HCT116 (cell line): ENCODE measurements at regions not wholly inside any gene's neighbourhood (a gene's known extent, or its start where the extent isn't known, plus 50 kb on each side); places are given as distances from the start of the nearest gene placed in this dataset.

Experiments used
- ATAC-seq: fragments of 200-7000 bp; cut with Tn5 transposase; 2 replicates; pipeline ENCODE4 v1.9.1; 2020; ENCODE audit warnings: mild to moderate bottlenecking, moderate library complexity
- BruUV-seq: library from RNA; stranded (reverse); fragments of 400-500 nt; replicated peaks from 2 replicates; lab custom pipeline; 2021; lab: Mats Ljungman, UMichigan
- CTCF ChIA-PET: fragments of 300-600 bp; sonication (Branson Sonifier 250); formaldehyde crosslinking; loops from one replicate; lab custom pipeline; 2021; ENCODE audit warnings: antibody characterized with exemption; lab: Charles Lee
- POLR2A ChIA-PET: fragments of 300-600, 350-600 bp; sonication (Branson Sonifier 250); formaldehyde crosslinking; loops from one replicate; lab custom pipeline; 2021; ENCODE audit warnings: antibody characterized with exemption; lab: Charles Lee
- RAD21 ChIA-PET, 2 experiments: fragments of 300-600 bp; sonication (Branson Sonifier 250); formaldehyde crosslinking; loops; one replicate each; lab custom pipeline; 2023; ENCODE audit warnings: low total read pairs in 2 of 2; ENCODE audit not compliant: uncharacterized antibody in 2 of 2, unreplicated experiment in 2 of 2, low non-redundant PET in 1 of 2; lab: Charles Lee
- DNase-seq: peaks from one replicate; pipeline ENCODE4 v3.0.0-alpha.2; 2010; ENCODE audit warnings: low read depth, low spot score
- H2AFZ ChIP-seq: fragments of 200-600 bp; shearing (Covaris generic), sonication (generic); 2 replicates; pipeline ENCODE4 v1.6.1; 2017; ENCODE audit warnings: low read depth, mixed run types, mixed read lengths, antibody characterized with exemption, low read length; ENCODE audit not compliant: poor library complexity, severe bottlenecking
- H3K27ac ChIP-seq: 2 replicates; pipeline ENCODE4 v1.5.1; 2012; ENCODE audit warnings: low read depth, low read length
- H3K27me3 ChIP-seq: fragments of 200-600 bp; sonication (generic); 2 replicates; pipeline ENCODE4 v1.6.1; 2016; ENCODE audit warnings: mixed run types, low read length, mixed read lengths; ENCODE audit not compliant: insufficient read depth
- H3K36me3 ChIP-seq, 2 experiments: fragments of 200-500 bp in 1 of 2; fragments of 200-600 bp in 1 of 2; sonication (Bioruptor generic) in 1 of 2; sonication (generic) in 1 of 2; 2 replicates each; pipeline versions ENCODE4 v1.5.1 to v1.6.1; 2014 to 2016; ENCODE audit warnings: low read length in 2 of 2, inconsistent platforms in 1 of 2, mixed read lengths in 1 of 2, mixed run types in 1 of 2; ENCODE audit not compliant: insufficient read depth in 2 of 2, control insufficient read depth in 1 of 2
- H3K4me1 ChIP-seq, 2 experiments: fragments of 200-600 bp in 1 of 2; sonication (generic) in 1 of 2; 2 replicates each; pipeline versions ENCODE4 v1.5.1 to v1.6.1; 2012 to 2017; ENCODE audit warnings: low read length in 2 of 2, inconsistent platforms in 1 of 2, mild to moderate bottlenecking in 1 of 2, mixed read lengths in 1 of 2, mixed run types in 1 of 2, moderate library complexity in 1 of 2; ENCODE audit not compliant: insufficient read depth in 2 of 2, control insufficient read depth in 1 of 2
- H3K4me2 ChIP-seq: fragments of 200-600 bp; sonication (generic); 2 replicates; pipeline ENCODE4 v1.6.1; 2017; ENCODE audit warnings: mixed run types, low read length, mixed read lengths
- H3K4me3 ChIP-seq, 2 experiments: fragments of 200-600 bp in 1 of 2; sonication (generic) in 1 of 2; replicated peaks in 1 of 2; 2 replicates each; pipeline ENCODE4 v1.5.1; 2011 to 2016; ENCODE audit warnings: low read length in 2 of 2, control low read depth in 1 of 2, low read depth in 1 of 2, mild to moderate bottlenecking in 1 of 2, mixed read lengths in 1 of 2, mixed run types in 1 of 2
- H3K79me2 ChIP-seq: fragments of 200-600 bp; sonication (generic); 2 replicates; pipeline ENCODE4 v1.6.1; 2017; ENCODE audit warnings: mild to moderate bottlenecking, mixed run types, low read length, moderate library complexity, mixed read lengths; ENCODE audit not compliant: insufficient read depth
- H3K9ac ChIP-seq: fragments of 200-600 bp; sonication (generic); 2 replicates; pipeline ENCODE4 v1.6.1; 2016; ENCODE audit warnings: low read length, mixed read lengths
- H3K9me2 ChIP-seq: fragments of 200-600 bp; sonication (generic), shearing (Covaris generic); 2 replicates; pipeline ENCODE4 v1.6.1; 2017; ENCODE audit warnings: mixed run types, mild to moderate bottlenecking, moderate library complexity; ENCODE audit not compliant: insufficient read depth
- H3K9me3 ChIP-seq, 2 experiments: fragments of 200-500 bp in 1 of 2; fragments of 200-600 bp in 1 of 2; sonication (Bioruptor generic) in 1 of 2; sonication (generic) in 1 of 2; 2 replicates each; pipeline ENCODE4 v1.6.1; 2014 to 2017; ENCODE audit warnings: low read length in 2 of 2, mixed read lengths in 2 of 2, inconsistent platforms in 1 of 2, low read depth in 1 of 2, mild to moderate bottlenecking in 1 of 2, mixed run types in 1 of 2, moderate library complexity in 1 of 2; ENCODE audit not compliant: control insufficient read depth in 1 of 2, insufficient read depth in 1 of 2
- H4K20me1 ChIP-seq: fragments of 200-600 bp; sonication (generic), shearing (Covaris generic); 2 replicates; pipeline ENCODE4 v1.6.1; 2017; ENCODE audit warnings: mixed run types, mild to moderate bottlenecking, moderate library complexity; ENCODE audit not compliant: insufficient read depth
- CBX3 ChIP-seq: IDR thresholded peaks from 2 replicates; pipeline ENCODE4 v1.6.1; 2012; ENCODE audit warnings: low read depth
- CEBPB ChIP-seq: IDR thresholded peaks from 2 replicates; pipeline ENCODE4 v1.6.1; 2012; ENCODE audit warnings: low read depth
- EGR1 ChIP-seq: IDR thresholded peaks from 2 replicates; pipeline ENCODE4 v1.6.1; 2012; ENCODE audit warnings: low read depth
- ELF1 ChIP-seq: IDR thresholded peaks from 2 replicates; pipeline ENCODE4 v1.6.1; 2012; ENCODE audit warnings: low read depth, borderline replicate concordance
- JUND ChIP-seq: IDR thresholded peaks from 2 replicates; pipeline ENCODE4 v1.6.1; 2012
- POLR2AphosphoS5 ChIP-seq: IDR thresholded peaks from 2 replicates; pipeline ENCODE4 v1.6.1; 2011; ENCODE audit warnings: mild to moderate bottlenecking, low read depth, low read length, moderate library complexity
- SRF ChIP-seq: IDR thresholded peaks from 2 replicates; pipeline ENCODE4 v1.6.1; 2012; ENCODE audit warnings: low read depth
- YY1 ChIP-seq: IDR thresholded peaks from 2 replicates; pipeline ENCODE4 v1.6.1; 2011; ENCODE audit warnings: low read length, low read depth, moderate library complexity, mild to moderate bottlenecking; ENCODE audit not compliant: insufficient replicate concordance; ENCODE audit errors: extremely low read depth
- intact Hi-C: fragments of 100-400 bp; cut with micrococcal nuclease; formaldehyde crosslinking; loops from 2 replicates; pipeline ENCODE4 v1.10.0; 2022
- TF ChIP-seq, protein P1 (sequence below), 3 experiments: fragments of 200-600 bp in 1 of 3; sonication (generic) in 1 of 3; IDR thresholded peaks in 2 of 3; conservative IDR thresholded peaks in 1 of 3; 2 replicates each; pipeline ENCODE4 v1.5.1; 2012 to 2017; ENCODE audit warnings: low read depth in 2 of 3, low read length in 2 of 3, antibody characterized with exemption in 1 of 3, borderline replicate concordance in 1 of 3, control low read depth in 1 of 3, mild to moderate bottlenecking in 1 of 3, mixed read lengths in 1 of 3, mixed run types in 1 of 3, moderate library complexity in 1 of 3; ENCODE audit not compliant: insufficient read depth in 1 of 3
- TF ChIP-seq, protein P2 (sequence below): IDR thresholded peaks from 2 replicates; pipeline ENCODE4 v1.6.1; 2012
- TF ChIP-seq, protein P3 (sequence below): IDR thresholded peaks from 2 replicates; pipeline ENCODE4 v1.6.1; 2011; ENCODE audit warnings: mild to moderate bottlenecking, low read length, moderate library complexity; ENCODE audit not compliant: insufficient replicate concordance; ENCODE audit errors: extremely low read depth
- TF ChIP-seq, protein P4 (sequence below): IDR thresholded peaks from 2 replicates; pipeline ENCODE4 v1.6.1; 2012; ENCODE audit warnings: low read depth
- TF ChIP-seq, protein P5 (sequence below): IDR thresholded peaks from 2 replicates; pipeline ENCODE4 v1.6.1; 2012

DNA sequence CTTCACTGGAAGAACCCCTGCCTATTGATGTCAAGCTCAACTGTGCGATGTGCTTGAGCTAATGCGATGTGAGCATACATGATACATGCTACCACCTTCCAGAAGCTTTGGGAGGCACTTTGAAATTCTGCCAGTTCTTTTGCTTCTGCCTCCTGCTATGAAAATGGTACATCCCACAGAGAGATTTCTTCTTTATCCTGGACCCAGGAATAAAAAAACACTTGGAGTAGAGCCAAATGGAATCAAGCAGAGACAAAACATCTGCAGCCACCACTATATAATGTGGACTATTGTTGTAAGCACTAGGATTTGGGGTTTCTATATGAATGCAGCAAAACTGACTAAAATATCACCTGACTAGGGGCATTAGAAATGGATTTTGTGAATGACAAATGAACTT is 119.9 kb upstream of the GAP43 start:
- H3K4me2 ChIP-seq: no peak overlapping the region
- no TSS peak for BruUV-seq
- H2AFZ ChIP-seq: no peak overlapping the region
- no peak for TF ChIP-seq POLR2AphosphoS5
- POLR2A ChIA-PET: no interaction called here
- H3K36me3 ChIP-seq: no peaks in the 10 kb centered on the region
- no peaks in the 10 kb centered on the region for H4K20me1 ChIP-seq
- DNase-seq: no peak
- H3K79me2 ChIP-seq: no peaks in the 10 kb centered on the region
- RAD21 ChIA-PET: no interaction called here
- CTCF ChIA-PET: no interaction called here
- no peaks in the 10 kb centered on the region for H3K9me3 ChIP-seq
- no peaks in the 10 kb centered on the region for H3K27me3 ChIP-seq
- H3K27ac ChIP-seq: no peak overlapping the region
- H3K9ac ChIP-seq: no peak overlapping the region
- H3K4me3 ChIP-seq: no peak overlapping the region
- intact Hi-C loops: no loop called here
- no peak for ATAC-seq
- no peaks in the 10 kb centered on the region for H3K4me1 ChIP-seq
- H3K9me2 ChIP-seq: no peaks in the 10 kb centered on the region

DNA sequence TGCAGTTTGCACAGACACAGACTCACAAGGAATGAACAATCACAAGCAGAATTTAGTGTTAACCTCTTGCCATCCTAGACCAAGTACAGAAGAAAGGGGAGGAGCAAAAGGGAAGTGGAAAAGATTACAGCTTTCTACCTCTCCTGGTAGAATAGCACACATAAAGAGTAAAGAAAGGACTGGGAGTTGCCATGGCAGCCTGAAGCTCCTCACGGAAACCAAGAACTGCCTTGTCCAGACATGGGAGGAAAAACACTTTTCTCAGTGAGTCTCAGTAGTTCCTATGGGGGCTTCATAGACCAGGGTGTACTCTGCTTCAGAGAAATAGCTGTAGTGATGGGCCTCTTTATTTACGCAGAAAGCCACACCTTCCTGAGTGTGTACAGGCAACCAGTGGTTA is 114.7 kb upstream of the GAP43 start:
- Histone ChIP-seq H3K9me2 (no peaks in the 10 kb centered on the region), H3K4me3 (no peak overlapping the region), H3K9me3 (no peaks in the 10 kb centered on the region), H3K36me3 (no peaks in the 10 kb centered on the region), H3K4me2 (no peak overlapping the region), H3K79me2 (no peaks in the 10 kb centered on the region), H2AFZ (no peak overlapping the region), H3K9ac (no peak overlapping the region), H3K27ac (no peak overlapping the region), H4K20me1 (no peaks in the 10 kb centered on the region), H3K27me3 (peaks cover 9% of the 10 kb centered on the region; the same call in 1 of the 2 replicates), H3K4me1 (no peaks in the 10 kb centered on the region)
- RAD21 ChIA-PET: no interaction called here
- BruUV-seq: no TSS peak
- intact Hi-C loops: no loop called here
- DNase-seq (no peak), ATAC-seq (no peak)
- CTCF ChIA-PET: no interaction called here
- POLR2A ChIA-PET: no interaction called here
- TF ChIP-seq, protein P1, sequence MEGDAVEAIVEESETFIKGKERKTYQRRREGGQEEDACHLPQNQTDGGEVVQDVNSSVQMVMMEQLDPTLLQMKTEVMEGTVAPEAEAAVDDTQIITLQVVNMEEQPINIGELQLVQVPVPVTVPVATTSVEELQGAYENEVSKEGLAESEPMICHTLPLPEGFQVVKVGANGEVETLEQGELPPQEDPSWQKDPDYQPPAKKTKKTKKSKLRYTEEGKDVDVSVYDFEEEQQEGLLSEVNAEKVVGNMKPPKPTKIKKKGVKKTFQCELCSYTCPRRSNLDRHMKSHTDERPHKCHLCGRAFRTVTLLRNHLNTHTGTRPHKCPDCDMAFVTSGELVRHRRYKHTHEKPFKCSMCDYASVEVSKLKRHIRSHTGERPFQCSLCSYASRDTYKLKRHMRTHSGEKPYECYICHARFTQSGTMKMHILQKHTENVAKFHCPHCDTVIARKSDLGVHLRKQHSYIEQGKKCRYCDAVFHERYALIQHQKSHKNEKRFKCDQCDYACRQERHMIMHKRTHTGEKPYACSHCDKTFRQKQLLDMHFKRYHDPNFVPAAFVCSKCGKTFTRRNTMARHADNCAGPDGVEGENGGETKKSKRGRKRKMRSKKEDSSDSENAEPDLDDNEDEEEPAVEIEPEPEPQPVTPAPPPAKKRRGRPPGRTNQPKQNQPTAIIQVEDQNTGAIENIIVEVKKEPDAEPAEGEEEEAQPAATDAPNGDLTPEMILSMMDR (IDR thresholded peaks at IDR 0.05 in 2 of 3, conservative IDR thresholded peaks at IDR 0.05 in 1 of 3; ENCODE audit: borderline replicate concordance in 1 of 3, insufficient read depth in 1 of 3, low read depth in 2 of 3, low read length in 2 of 3): no peak
- TF ChIP-seq SRF (no peak), YY1 (no peak), POLR2AphosphoS5 (no peak), ELF1 (no peak), JUND (no peak), CBX3 (no peak), CEBPB (no peak), EGR1 (no peak)
- TF ChIP-seq, protein P2, sequence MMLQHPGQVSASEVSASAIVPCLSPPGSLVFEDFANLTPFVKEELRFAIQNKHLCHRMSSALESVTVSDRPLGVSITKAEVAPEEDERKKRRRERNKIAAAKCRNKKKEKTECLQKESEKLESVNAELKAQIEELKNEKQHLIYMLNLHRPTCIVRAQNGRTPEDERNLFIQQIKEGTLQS: no peak
- TF ChIP-seq, protein P3, sequence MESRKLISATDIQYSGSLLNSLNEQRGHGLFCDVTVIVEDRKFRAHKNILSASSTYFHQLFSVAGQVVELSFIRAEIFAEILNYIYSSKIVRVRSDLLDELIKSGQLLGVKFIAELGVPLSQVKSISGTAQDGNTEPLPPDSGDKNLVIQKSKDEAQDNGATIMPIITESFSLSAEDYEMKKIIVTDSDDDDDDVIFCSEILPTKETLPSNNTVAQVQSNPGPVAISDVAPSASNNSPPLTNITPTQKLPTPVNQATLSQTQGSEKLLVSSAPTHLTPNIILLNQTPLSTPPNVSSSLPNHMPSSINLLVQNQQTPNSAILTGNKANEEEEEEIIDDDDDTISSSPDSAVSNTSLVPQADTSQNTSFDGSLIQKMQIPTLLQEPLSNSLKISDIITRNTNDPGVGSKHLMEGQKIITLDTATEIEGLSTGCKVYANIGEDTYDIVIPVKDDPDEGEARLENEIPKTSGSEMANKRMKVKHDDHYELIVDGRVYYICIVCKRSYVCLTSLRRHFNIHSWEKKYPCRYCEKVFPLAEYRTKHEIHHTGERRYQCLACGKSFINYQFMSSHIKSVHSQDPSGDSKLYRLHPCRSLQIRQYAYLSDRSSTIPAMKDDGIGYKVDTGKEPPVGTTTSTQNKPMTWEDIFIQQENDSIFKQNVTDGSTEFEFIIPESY: no peak
- TF ChIP-seq, protein P4, sequence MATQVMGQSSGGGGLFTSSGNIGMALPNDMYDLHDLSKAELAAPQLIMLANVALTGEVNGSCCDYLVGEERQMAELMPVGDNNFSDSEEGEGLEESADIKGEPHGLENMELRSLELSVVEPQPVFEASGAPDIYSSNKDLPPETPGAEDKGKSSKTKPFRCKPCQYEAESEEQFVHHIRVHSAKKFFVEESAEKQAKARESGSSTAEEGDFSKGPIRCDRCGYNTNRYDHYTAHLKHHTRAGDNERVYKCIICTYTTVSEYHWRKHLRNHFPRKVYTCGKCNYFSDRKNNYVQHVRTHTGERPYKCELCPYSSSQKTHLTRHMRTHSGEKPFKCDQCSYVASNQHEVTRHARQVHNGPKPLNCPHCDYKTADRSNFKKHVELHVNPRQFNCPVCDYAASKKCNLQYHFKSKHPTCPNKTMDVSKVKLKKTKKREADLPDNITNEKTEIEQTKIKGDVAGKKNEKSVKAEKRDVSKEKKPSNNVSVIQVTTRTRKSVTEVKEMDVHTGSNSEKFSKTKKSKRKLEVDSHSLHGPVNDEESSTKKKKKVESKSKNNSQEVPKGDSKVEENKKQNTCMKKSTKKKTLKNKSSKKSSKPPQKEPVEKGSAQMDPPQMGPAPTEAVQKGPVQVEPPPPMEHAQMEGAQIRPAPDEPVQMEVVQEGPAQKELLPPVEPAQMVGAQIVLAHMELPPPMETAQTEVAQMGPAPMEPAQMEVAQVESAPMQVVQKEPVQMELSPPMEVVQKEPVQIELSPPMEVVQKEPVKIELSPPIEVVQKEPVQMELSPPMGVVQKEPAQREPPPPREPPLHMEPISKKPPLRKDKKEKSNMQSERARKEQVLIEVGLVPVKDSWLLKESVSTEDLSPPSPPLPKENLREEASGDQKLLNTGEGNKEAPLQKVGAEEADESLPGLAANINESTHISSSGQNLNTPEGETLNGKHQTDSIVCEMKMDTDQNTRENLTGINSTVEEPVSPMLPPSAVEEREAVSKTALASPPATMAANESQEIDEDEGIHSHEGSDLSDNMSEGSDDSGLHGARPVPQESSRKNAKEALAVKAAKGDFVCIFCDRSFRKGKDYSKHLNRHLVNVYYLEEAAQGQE: no peak
- TF ChIP-seq, protein P5, sequence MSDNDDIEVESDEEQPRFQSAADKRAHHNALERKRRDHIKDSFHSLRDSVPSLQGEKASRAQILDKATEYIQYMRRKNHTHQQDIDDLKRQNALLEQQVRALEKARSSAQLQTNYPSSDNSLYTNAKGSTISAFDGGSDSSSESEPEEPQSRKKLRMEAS: no peak
